Neural progenitor cell (in vitro differentiated cells): ENCODE measurements at regions not wholly inside any gene's neighbourhood (a gene's known extent, or its start where the extent isn't known, plus 50 kb on each side); places are given as distances from the start of the nearest gene placed in this dataset.
"Not testable (repeated sequence)": the region's sequence is repeated elsewhere in the genome, so short reads cannot be mapped to it uniquely, and the experiment has no call there.

Experiments used
- EZH2 ChIP-seq: fragments of 200-600 bp; sonication (generic); IDR thresholded peaks from 2 replicates; pipeline ENCODE4 v1.6.1; 2017; ENCODE audit warnings: antibody characterized with exemption, mild to moderate bottlenecking, moderate library complexity
- EZH2phosphoT487 ChIP-seq: fragments of 200-600 bp; sonication (generic); IDR thresholded peaks from 2 replicates; pipeline ENCODE4 v1.6.1; 2017; ENCODE audit warnings: antibody characterized with exemption
- TF ChIP-seq, protein P1 (sequence below): fragments of 200-600 bp; sonication (generic); IDR thresholded peaks from 2 replicates; pipeline ENCODE4 v1.5.1; 2017; ENCODE audit warnings: antibody characterized with exemption, mild to moderate bottlenecking

- TF ChIP-seq, protein P1, sequence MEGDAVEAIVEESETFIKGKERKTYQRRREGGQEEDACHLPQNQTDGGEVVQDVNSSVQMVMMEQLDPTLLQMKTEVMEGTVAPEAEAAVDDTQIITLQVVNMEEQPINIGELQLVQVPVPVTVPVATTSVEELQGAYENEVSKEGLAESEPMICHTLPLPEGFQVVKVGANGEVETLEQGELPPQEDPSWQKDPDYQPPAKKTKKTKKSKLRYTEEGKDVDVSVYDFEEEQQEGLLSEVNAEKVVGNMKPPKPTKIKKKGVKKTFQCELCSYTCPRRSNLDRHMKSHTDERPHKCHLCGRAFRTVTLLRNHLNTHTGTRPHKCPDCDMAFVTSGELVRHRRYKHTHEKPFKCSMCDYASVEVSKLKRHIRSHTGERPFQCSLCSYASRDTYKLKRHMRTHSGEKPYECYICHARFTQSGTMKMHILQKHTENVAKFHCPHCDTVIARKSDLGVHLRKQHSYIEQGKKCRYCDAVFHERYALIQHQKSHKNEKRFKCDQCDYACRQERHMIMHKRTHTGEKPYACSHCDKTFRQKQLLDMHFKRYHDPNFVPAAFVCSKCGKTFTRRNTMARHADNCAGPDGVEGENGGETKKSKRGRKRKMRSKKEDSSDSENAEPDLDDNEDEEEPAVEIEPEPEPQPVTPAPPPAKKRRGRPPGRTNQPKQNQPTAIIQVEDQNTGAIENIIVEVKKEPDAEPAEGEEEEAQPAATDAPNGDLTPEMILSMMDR, result not testable (repeated sequence)
- not testable (repeated sequence) for TF ChIP-seq EZH2phosphoT487, EZH2
These were observed 365.7 kb downstream of the NEBL start for GRCh38 chr10:20531241-20531883.
